ENCODE measurements at regions not wholly inside any gene's neighbourhood (a gene's known extent, or its start where the extent isn't known, plus 50 kb on each side); places are given as distances from the start of the nearest gene placed in this dataset.
A peak's percentile ranks its signal among the peaks of the same experiment; 100 is the strongest.

GRCh38 chr7:125326666-125327255 lies 397.1 kb upstream of the POT1 start:
- TF ChIP-seq CTCF (IDR thresholded peaks at IDR 0.05; ENCODE audit: low read depth, low read length, poor library complexity, severe bottlenecking) (no peak), EZH2phosphoT487 (IDR thresholded peaks at IDR 0.05; ENCODE audit: borderline replicate concordance, low read length) (no peak)
- Histone ChIP-seq H3K4me2 (ENCODE audit: low read length) (no peak overlapping the region), H3K4me3 (ENCODE audit: low read length) (no peak overlapping the region), H3K79me2 (ENCODE audit: control insufficient read depth, low read length) (no peaks in the 10 kb centered on the region), H4K20me1 (ENCODE audit: control insufficient read depth, insufficient read depth, low read depth, low read length) (no peaks in the 10 kb centered on the region), H3K9me2 (replicated peaks; ENCODE audit: control insufficient read depth, low read length) (no peaks in the 10 kb centered on the region), H3F3A (ENCODE audit: control insufficient read depth, insufficient read depth) (no peaks in the 10 kb centered on the region), H3K27ac (ENCODE audit: low read depth, low read length) (no peak overlapping the region), H3K27me3 (ENCODE audit: control insufficient read depth, low read length) (no peaks in the 10 kb centered on the region), H3K9me3 (ENCODE audit: control insufficient read depth, insufficient read depth, low read length) (no peaks in the 10 kb centered on the region), H3K36me3 (ENCODE audit: control insufficient read depth, low read length) (no peaks in the 10 kb centered on the region), H3K4me1 (ENCODE audit: control insufficient read depth, low read length) (no peaks in the 10 kb centered on the region)

- H3K9me2 ChIP-seq (replicated peaks; ENCODE audit: control insufficient read depth, low read length) = no peaks in the 10 kb centered on the region
Observed at GRCh38 chr7:125316466-125316865, 386.8 kb upstream of the POT1 start.

GRCh38 chr7:125299003-125299765 lies 369.6 kb upstream of the POT1 start:
- H3K79me2 ChIP-seq (ENCODE audit: control insufficient read depth, low read length) = no peaks in the 10 kb centered on the region
- H4K20me1 ChIP-seq (ENCODE audit: control insufficient read depth, insufficient read depth, low read depth, low read length) = no peaks in the 10 kb centered on the region
- peaks cover 3% of the 10 kb centered on the region; the same call in 1 of the 2 replicates for H3K9me3 ChIP-seq (ENCODE audit: control insufficient read depth, insufficient read depth, low read length)
- TF ChIP-seq CTCF (IDR thresholded peaks at IDR 0.05; ENCODE audit: low read depth, low read length, poor library complexity, severe bottlenecking) = no peak
- TF ChIP-seq EZH2phosphoT487 (IDR thresholded peaks at IDR 0.05; ENCODE audit: borderline replicate concordance, low read length) = no peak
- no peak overlapping the region for H3K4me3 ChIP-seq (ENCODE audit: low read length)
- no peaks in the 10 kb centered on the region for H3K27me3 ChIP-seq (ENCODE audit: control insufficient read depth, low read length)
- no peak overlapping the region for H3K4me2 ChIP-seq (ENCODE audit: low read length)
- H3K4me1 ChIP-seq (ENCODE audit: control insufficient read depth, low read length) = no peaks in the 10 kb centered on the region
- H3F3A ChIP-seq (ENCODE audit: control insufficient read depth, insufficient read depth) = no peaks in the 10 kb centered on the region
- no peaks in the 10 kb centered on the region for H3K36me3 ChIP-seq (ENCODE audit: control insufficient read depth, low read length)
- no peaks in the 10 kb centered on the region for H3K9me2 ChIP-seq (replicated peaks; ENCODE audit: control insufficient read depth, low read length)
- H3K27ac ChIP-seq (ENCODE audit: low read depth, low read length) = no peak overlapping the region

More at GRCh38 chr7:125316466-125316865, 386.8 kb upstream of the POT1 start:
- Histone ChIP-seq H3K4me3 (ENCODE audit: low read length) (no peak overlapping the region), H3F3A (ENCODE audit: control insufficient read depth, insufficient read depth) (no peaks in the 10 kb centered on the region), H3K4me1 (ENCODE audit: control insufficient read depth, low read length) (no peaks in the 10 kb centered on the region), H3K4me2 (ENCODE audit: low read length) (no peak overlapping the region), H3K79me2 (ENCODE audit: control insufficient read depth, low read length) (no peaks in the 10 kb centered on the region), H4K20me1 (ENCODE audit: control insufficient read depth, insufficient read depth, low read depth, low read length) (no peaks in the 10 kb centered on the region), H3K9me3 (ENCODE audit: control insufficient read depth, insufficient read depth, low read length) (peaks cover 7% of the 10 kb centered on the region; the same call in 1 of the 2 replicates), H3K36me3 (ENCODE audit: control insufficient read depth, low read length) (no peaks in the 10 kb centered on the region), H3K27ac (ENCODE audit: low read depth, low read length) (no peak overlapping the region), H3K27me3 (ENCODE audit: control insufficient read depth, low read length) (no peaks in the 10 kb centered on the region)
- TF ChIP-seq CTCF (IDR thresholded peaks at IDR 0.05; ENCODE audit: low read depth, low read length, poor library complexity, severe bottlenecking) = peak; percentile 38
- TF ChIP-seq EZH2phosphoT487 (IDR thresholded peaks at IDR 0.05; ENCODE audit: borderline replicate concordance, low read length) = no peak

Measured in DOHH2 (cell line).